PC-3 (cell line): ENCODE measurements at regions not wholly inside any gene's neighbourhood (a gene's known extent, or its start where the extent isn't known, plus 50 kb on each side); places are given as distances from the start of the nearest gene placed in this dataset.

Experiments
- EZH2 ChIP-seq: fragments of 300-600 bp; sonication (generic); IDR thresholded peaks from one replicate; pipeline ENCODE4 v1.6.1; 2017; ENCODE audit warnings: antibody characterized with exemption, mild to moderate bottlenecking, low read length; ENCODE audit not compliant: unreplicated experiment
- EZH2phosphoT487 ChIP-seq: fragments of 300-600 bp; sonication (generic); IDR thresholded peaks from 2 replicates; pipeline ENCODE4 v1.6.1; 2018; ENCODE audit warnings: mild to moderate bottlenecking, antibody characterized with exemption, low read length, borderline replicate concordance
- TF ChIP-seq, protein P1 (sequence below): fragments of 300-600 bp; sonication (generic); conservative IDR thresholded peaks from 2 replicates; pipeline ENCODE4 v1.5.1; 2017; ENCODE audit warnings: antibody characterized with exemption, low read depth, mild to moderate bottlenecking, low read length

- TF ChIP-seq, protein P1, sequence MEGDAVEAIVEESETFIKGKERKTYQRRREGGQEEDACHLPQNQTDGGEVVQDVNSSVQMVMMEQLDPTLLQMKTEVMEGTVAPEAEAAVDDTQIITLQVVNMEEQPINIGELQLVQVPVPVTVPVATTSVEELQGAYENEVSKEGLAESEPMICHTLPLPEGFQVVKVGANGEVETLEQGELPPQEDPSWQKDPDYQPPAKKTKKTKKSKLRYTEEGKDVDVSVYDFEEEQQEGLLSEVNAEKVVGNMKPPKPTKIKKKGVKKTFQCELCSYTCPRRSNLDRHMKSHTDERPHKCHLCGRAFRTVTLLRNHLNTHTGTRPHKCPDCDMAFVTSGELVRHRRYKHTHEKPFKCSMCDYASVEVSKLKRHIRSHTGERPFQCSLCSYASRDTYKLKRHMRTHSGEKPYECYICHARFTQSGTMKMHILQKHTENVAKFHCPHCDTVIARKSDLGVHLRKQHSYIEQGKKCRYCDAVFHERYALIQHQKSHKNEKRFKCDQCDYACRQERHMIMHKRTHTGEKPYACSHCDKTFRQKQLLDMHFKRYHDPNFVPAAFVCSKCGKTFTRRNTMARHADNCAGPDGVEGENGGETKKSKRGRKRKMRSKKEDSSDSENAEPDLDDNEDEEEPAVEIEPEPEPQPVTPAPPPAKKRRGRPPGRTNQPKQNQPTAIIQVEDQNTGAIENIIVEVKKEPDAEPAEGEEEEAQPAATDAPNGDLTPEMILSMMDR, result no peak
- TF ChIP-seq EZH2, result no peak
- no peak for TF ChIP-seq EZH2phosphoT487
Observed at GRCh38 chr3:5465183-5465582, 277.7 kb downstream of the EDEM1 start.
